ENCODE measurements at regions not wholly inside any gene's neighbourhood (a gene's known extent, or its start where the extent isn't known, plus 50 kb on each side); places are given as distances from the start of the nearest gene placed in this dataset.

DNA sequence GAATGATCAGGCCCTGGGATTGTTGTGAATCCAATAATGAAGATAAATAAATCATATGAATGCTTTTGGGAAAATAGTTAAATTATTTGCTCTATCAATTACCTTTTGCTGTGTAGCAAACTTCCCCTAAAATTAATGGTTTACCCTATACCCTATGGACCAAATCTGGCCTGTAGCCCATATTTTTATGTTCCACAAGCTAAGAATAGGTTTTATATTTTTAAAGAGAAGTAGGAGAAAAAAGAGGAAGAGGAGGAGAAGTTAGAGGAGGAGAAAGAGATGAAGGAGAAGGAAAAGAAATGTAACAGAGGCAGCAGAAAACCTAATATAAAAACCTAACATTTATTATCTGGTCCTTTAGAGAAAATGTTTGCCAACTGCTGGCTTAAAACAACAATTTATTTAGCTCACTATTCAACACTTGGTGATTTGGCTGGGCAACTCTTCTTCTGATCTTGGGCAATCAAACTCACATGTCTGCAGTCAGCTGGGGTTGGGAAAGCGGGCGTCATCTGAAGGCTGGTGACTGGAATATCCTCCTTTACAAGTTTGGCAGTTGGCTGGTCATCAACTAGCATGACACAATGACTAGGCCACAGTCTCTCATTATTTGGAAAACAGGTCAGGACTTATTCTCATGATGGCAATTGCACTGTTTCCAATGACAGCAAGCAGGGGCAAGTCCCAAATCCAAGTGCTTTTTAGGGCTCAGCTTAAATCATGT lies 522.9 kb downstream of the RASEF start:
- TF ChIP-seq EZH2 (IDR thresholded peaks at IDR 0.05; ENCODE audit: borderline replicate concordance, insufficient read depth, low read length, poor library complexity, severe bottlenecking) (no peak), EP300 (conservative IDR thresholded peaks at IDR 0.05; ENCODE audit: poor library complexity, severe bottlenecking) (no peak)
- TF ChIP-seq, protein P1, sequence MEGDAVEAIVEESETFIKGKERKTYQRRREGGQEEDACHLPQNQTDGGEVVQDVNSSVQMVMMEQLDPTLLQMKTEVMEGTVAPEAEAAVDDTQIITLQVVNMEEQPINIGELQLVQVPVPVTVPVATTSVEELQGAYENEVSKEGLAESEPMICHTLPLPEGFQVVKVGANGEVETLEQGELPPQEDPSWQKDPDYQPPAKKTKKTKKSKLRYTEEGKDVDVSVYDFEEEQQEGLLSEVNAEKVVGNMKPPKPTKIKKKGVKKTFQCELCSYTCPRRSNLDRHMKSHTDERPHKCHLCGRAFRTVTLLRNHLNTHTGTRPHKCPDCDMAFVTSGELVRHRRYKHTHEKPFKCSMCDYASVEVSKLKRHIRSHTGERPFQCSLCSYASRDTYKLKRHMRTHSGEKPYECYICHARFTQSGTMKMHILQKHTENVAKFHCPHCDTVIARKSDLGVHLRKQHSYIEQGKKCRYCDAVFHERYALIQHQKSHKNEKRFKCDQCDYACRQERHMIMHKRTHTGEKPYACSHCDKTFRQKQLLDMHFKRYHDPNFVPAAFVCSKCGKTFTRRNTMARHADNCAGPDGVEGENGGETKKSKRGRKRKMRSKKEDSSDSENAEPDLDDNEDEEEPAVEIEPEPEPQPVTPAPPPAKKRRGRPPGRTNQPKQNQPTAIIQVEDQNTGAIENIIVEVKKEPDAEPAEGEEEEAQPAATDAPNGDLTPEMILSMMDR (IDR thresholded peaks at IDR 0.05; ENCODE audit: poor library complexity, severe bottlenecking), result no peak
